ENCODE measurements at regions not wholly inside any gene's neighbourhood (a gene's known extent, or its start where the extent isn't known, plus 50 kb on each side); places are given as distances from the start of the nearest gene placed in this dataset.

GRCh38 chr9:99511723-99512122, 289.6 kb downstream of the SEC61B start:
- H3K4me3 ChIP-seq (ENCODE audit: low read depth, low read length), result no peak overlapping the region
- no peak for DNase-seq (ENCODE audit: low read depth)
- TF ChIP-seq CTCF (IDR thresholded peaks at IDR 0.05; ENCODE audit: insufficient read depth, low read length), result peak; percentile 11

- DNase-seq (ENCODE audit: low read depth), result no peak
- H3K4me3 ChIP-seq (ENCODE audit: low read depth, low read length), result no peak overlapping the region
- TF ChIP-seq CTCF (IDR thresholded peaks at IDR 0.05; ENCODE audit: insufficient read depth, low read length), result no peak
These were observed 291.5 kb downstream of the SEC61B start for GRCh38 chr9:99513441-99514112.

- no peak for DNase-seq (ENCODE audit: low read depth)
- H3K4me3 ChIP-seq (ENCODE audit: low read depth, low read length), result no peak overlapping the region
- TF ChIP-seq CTCF (IDR thresholded peaks at IDR 0.05; ENCODE audit: insufficient read depth, low read length), result no peak
These were observed 293.0 kb downstream of the SEC61B start for GRCh38 chr9:99515093-99515492.

- DNase-seq (ENCODE audit: low read depth), result no peak
- no peak for TF ChIP-seq CTCF (IDR thresholded peaks at IDR 0.05; ENCODE audit: insufficient read depth, low read length)
- H3K4me3 ChIP-seq (ENCODE audit: low read depth, low read length), result no peak overlapping the region
These were observed 294.0 kb downstream of the SEC61B start for GRCh38 chr9:99515895-99516656.

GRCh38 chr9:99516657-99517049, 294.6 kb downstream of the SEC61B start:
- TF ChIP-seq CTCF (IDR thresholded peaks at IDR 0.05; ENCODE audit: insufficient read depth, low read length), result no peak
- H3K4me3 ChIP-seq (ENCODE audit: low read depth, low read length), result no peak overlapping the region
- no peak for DNase-seq (ENCODE audit: low read depth)

GRCh38 chr9:99523838-99524237, 297.8 kb upstream of the NR4A3 start:
- H3K4me3 ChIP-seq (ENCODE audit: low read depth, low read length), result no peak overlapping the region
- DNase-seq (ENCODE audit: low read depth), result no peak
- no peak for TF ChIP-seq CTCF (IDR thresholded peaks at IDR 0.05; ENCODE audit: insufficient read depth, low read length)
